ENCODE measurements at regions not wholly inside any gene's neighbourhood (a gene's known extent, or its start where the extent isn't known, plus 50 kb on each side); places are given as distances from the start of the nearest gene placed in this dataset.

GRCh38 chr3:106365061-106365691 lies 496.4 kb upstream of the CBLB start:
- ChIA-PET POLR2A (no interaction called here), CTCF (no interaction called here)
- no peak for TF ChIP-seq CTCF (IDR thresholded peaks at IDR 0.05; ENCODE audit: low read depth, low read length)
- DNase-seq (ENCODE audit: low read depth, low spot score), result no peak
- no peak overlapping the region for H3K27ac ChIP-seq (ENCODE audit: low read depth, low read length)
- no peaks in the 10 kb centered on the region for H3K9me3 ChIP-seq (ENCODE audit: control insufficient read depth, insufficient read depth, low read length)
- H3K4me3 ChIP-seq (ENCODE audit: low read depth, low read length), result no peak overlapping the region
- no peaks in the 10 kb centered on the region for H3K27me3 ChIP-seq (ENCODE audit: control insufficient read depth, insufficient read depth, low read length)

GRCh38 chr3:106366352-106366751 lies 497.5 kb upstream of the CBLB start:
- no peak for TF ChIP-seq CTCF (IDR thresholded peaks at IDR 0.05; ENCODE audit: low read depth, low read length)
- Histone ChIP-seq H3K27me3 (ENCODE audit: control insufficient read depth, insufficient read depth, low read length) (no peaks in the 10 kb centered on the region), H3K9me3 (ENCODE audit: control insufficient read depth, insufficient read depth, low read length) (no peaks in the 10 kb centered on the region), H3K27ac (ENCODE audit: low read depth, low read length) (no peak overlapping the region), H3K4me3 (ENCODE audit: low read depth, low read length) (no peak overlapping the region)
- ChIA-PET POLR2A (no interaction called here), CTCF (no interaction called here)
- no peak for DNase-seq (ENCODE audit: low read depth, low spot score)

- CTCF ChIA-PET, result no interaction called here
Measured at GRCh38 chr3:106367496-106367895, 498.7 kb upstream of the CBLB start.

GRCh38 chr3:106371221-106371970 lies 502.6 kb upstream of the CBLB start:
- Histone ChIP-seq H3K27me3 (ENCODE audit: control insufficient read depth, insufficient read depth, low read length) (no peaks in the 10 kb centered on the region), H3K27ac (ENCODE audit: low read depth, low read length) (no peak overlapping the region), H3K4me3 (ENCODE audit: low read depth, low read length) (no peak overlapping the region), H3K9me3 (ENCODE audit: control insufficient read depth, insufficient read depth, low read length) (no peaks in the 10 kb centered on the region)
- no peak for TF ChIP-seq CTCF (IDR thresholded peaks at IDR 0.05; ENCODE audit: low read depth, low read length)
- ChIA-PET CTCF (no interaction called here), POLR2A (no interaction called here)
- no peak for DNase-seq (ENCODE audit: low read depth, low spot score)

More at GRCh38 chr3:106367496-106367895, 498.7 kb upstream of the CBLB start:
- DNase-seq (ENCODE audit: low read depth, low spot score), result no peak
- Histone ChIP-seq H3K27me3 (ENCODE audit: control insufficient read depth, insufficient read depth, low read length) (no peaks in the 10 kb centered on the region), H3K9me3 (ENCODE audit: control insufficient read depth, insufficient read depth, low read length) (no peaks in the 10 kb centered on the region), H3K4me3 (ENCODE audit: low read depth, low read length) (no peak overlapping the region), H3K27ac (ENCODE audit: low read depth, low read length) (no peak overlapping the region)
- POLR2A ChIA-PET, result no interaction called here
- no peak for TF ChIP-seq CTCF (IDR thresholded peaks at IDR 0.05; ENCODE audit: low read depth, low read length)

- ChIA-PET CTCF (no interaction called here), POLR2A (no interaction called here)
- Histone ChIP-seq H3K27ac (ENCODE audit: low read depth, low read length) (no peak overlapping the region), H3K4me3 (ENCODE audit: low read depth, low read length) (no peak overlapping the region), H3K9me3 (ENCODE audit: control insufficient read depth, insufficient read depth, low read length) (no peaks in the 10 kb centered on the region), H3K27me3 (ENCODE audit: control insufficient read depth, insufficient read depth, low read length) (no peaks in the 10 kb centered on the region)
- DNase-seq (ENCODE audit: low read depth, low spot score), result no peak
- no peak for TF ChIP-seq CTCF (IDR thresholded peaks at IDR 0.05; ENCODE audit: low read depth, low read length)
Measured at GRCh38 chr3:106371971-106372805, 503.4 kb upstream of the CBLB start.
